Neural progenitor cell (in vitro differentiated cells): ENCODE measurements at regions not wholly inside any gene's neighbourhood (a gene's known extent, or its start where the extent isn't known, plus 50 kb on each side); places are given as distances from the start of the nearest gene placed in this dataset.
A peak's percentile ranks its signal among the peaks of the same experiment; 100 is the strongest.

Experiments
- DNase-seq: peaks from one replicate; pipeline ENCODE4 v3.0.0-alpha.2; 2016; ENCODE audit warnings: low spot score
- H2AFZ ChIP-seq: fragments of 200-600 bp; sonication (generic); replicated peaks from 2 replicates; pipeline ENCODE4 v1.6.1; 2016; ENCODE audit warnings: antibody characterized with exemption
- H3F3A ChIP-seq: fragments of 200-600 bp; sonication (generic); 2 replicates; pipeline ENCODE4 v1.6.1; 2016; ENCODE audit warnings: antibody characterized with exemption, low read depth
- H3K27ac ChIP-seq: fragments of 200-600 bp; sonication (generic); 2 replicates; pipeline ENCODE4 v1.5.1; 2016; ENCODE audit warnings: mild to moderate bottlenecking
- H3K27me3 ChIP-seq: fragments of 200-600 bp; sonication (generic); 2 replicates; pipeline ENCODE4 v1.6.1; 2016; ENCODE audit warnings: mild to moderate bottlenecking, moderate library complexity
- H3K36me3 ChIP-seq: fragments of 200-600 bp; sonication (generic); 2 replicates; pipeline ENCODE4 v1.5.1; 2016
- H3K4me1 ChIP-seq: fragments of 200-600 bp; sonication (generic); 2 replicates; pipeline ENCODE4 v1.6.1; 2016; ENCODE audit warnings: mixed run types
- H3K4me2 ChIP-seq: fragments of 200-600 bp; sonication (generic); 2 replicates; pipeline ENCODE4 v1.6.1; 2016
- H3K4me3 ChIP-seq: fragments of 200-600 bp; sonication (generic); 2 replicates; pipeline ENCODE4 v1.5.1; 2016
- H3K79me2 ChIP-seq: fragments of 200-600 bp; sonication (generic); 2 replicates; pipeline ENCODE4 v1.6.1; 2016; ENCODE audit warnings: low read depth
- H3K9ac ChIP-seq: fragments of 200-600 bp; sonication (generic); 2 replicates; pipeline ENCODE4 v1.6.1; 2016
- H3K9me3 ChIP-seq: fragments of 200-600 bp; sonication (generic); 2 replicates; pipeline ENCODE4 v1.5.1; 2016; ENCODE audit warnings: low read depth
- H4K20me1 ChIP-seq: fragments of 200-600 bp; sonication (generic); 2 replicates; pipeline ENCODE4 v1.6.1; 2016; ENCODE audit warnings: low read depth
- H3K27ac Mint-ChIP-seq: 3 replicates; pipeline ENCODE4 v1.8.0; 2021; ENCODE audit warnings: mixed read lengths
- H3K27me3 Mint-ChIP-seq: 2 replicates; pipeline ENCODE4 v1.8.0; 2022; ENCODE audit warnings: low read depth, mild to moderate bottlenecking, inconsistent platforms, moderate library complexity, mixed read lengths; ENCODE audit not compliant: insufficient read depth
- H3K36me3 Mint-ChIP-seq: 3 replicates; pipeline ENCODE4 v1.8.0; 2021; ENCODE audit warnings: mixed read lengths
- H3K4me1 Mint-ChIP-seq: 3 replicates; pipeline ENCODE4 v1.8.0; 2021; ENCODE audit warnings: mixed read lengths
- H3K4me3 Mint-ChIP-seq: 3 replicates; pipeline ENCODE4 v1.8.0; 2021; ENCODE audit warnings: mild to moderate bottlenecking, moderate library complexity, mixed read lengths
- H3K9me3 Mint-ChIP-seq: 3 replicates; pipeline ENCODE4 v1.8.0; 2020; ENCODE audit warnings: mixed read lengths
- CTCF ChIP-seq: fragments of 200-600 bp; sonication (generic); IDR thresholded peaks from 2 replicates; pipeline ENCODE4 v1.5.1; 2017; ENCODE audit warnings: antibody characterized with exemption, mild to moderate bottlenecking
- EZH2 ChIP-seq: fragments of 200-600 bp; sonication (generic); IDR thresholded peaks from 2 replicates; pipeline ENCODE4 v1.6.1; 2017; ENCODE audit warnings: antibody characterized with exemption, mild to moderate bottlenecking, moderate library complexity
- EZH2phosphoT487 ChIP-seq: fragments of 200-600 bp; sonication (generic); IDR thresholded peaks from 2 replicates; pipeline ENCODE4 v1.6.1; 2017; ENCODE audit warnings: antibody characterized with exemption

DNA sequence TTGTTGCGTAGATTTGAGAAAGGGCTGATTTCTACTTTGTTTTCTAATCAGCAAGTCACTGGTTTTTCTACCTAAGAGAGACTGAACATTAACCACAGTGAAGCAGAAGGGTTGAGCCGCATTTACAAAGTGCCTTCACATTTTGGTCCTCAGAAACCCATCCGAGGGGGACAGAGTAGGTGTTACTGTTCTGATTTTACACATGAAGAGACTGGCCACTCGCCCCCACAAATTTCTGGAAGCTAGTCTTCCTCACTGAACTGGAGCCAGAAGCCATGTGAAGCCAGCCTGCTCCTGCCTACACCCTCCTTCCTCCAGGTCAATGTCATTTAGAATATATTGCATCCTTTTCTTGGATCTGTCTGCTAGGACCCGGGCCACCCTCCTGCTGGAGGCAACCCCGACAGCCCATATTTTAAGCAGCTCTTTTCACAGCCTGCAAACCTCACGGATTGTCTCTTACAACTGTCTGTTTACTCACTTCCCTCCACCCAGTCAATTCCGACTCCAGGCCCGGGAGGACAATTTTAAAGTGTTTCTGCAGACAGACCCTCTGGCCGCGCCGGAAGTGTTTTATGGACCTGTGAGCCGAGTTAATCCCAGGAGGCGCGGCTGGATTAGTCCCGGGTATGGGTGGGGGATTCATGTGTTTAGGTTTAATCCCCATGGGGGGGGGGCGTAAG lies 73.2 kb upstream of the BCOR start:
- Histone ChIP-seq H3K4me1 (peaks cover 26% of the 10 kb centered on the region), H3K36me3 (no peaks in the 10 kb centered on the region), H3K27me3 (peaks cover 77% of the 10 kb centered on the region), H3K9ac (no peak overlapping the region), H2AFZ (no peak overlapping the region), H3K4me2 (peak overlapping the region; percentile 77), H3K79me2 (peaks cover 15% of the 10 kb centered on the region), H3K27ac (no peak overlapping the region), H3F3A (peaks cover 56% of the 10 kb centered on the region), H4K20me1 (peaks cover 19% of the 10 kb centered on the region), H3K4me3 (peak overlapping the region; percentile 44), H3K9me3 (no peaks in the 10 kb centered on the region)
- Mint-ChIP-seq H3K9me3 (peaks cover 15% of the 10 kb centered on the region), H3K4me1 (peaks cover 55% of the 10 kb centered on the region), H3K27me3 (peaks cover 16% of the 10 kb centered on the region), H3K4me3 (peak overlapping the region; percentile 74), H3K27ac (no peak overlapping the region), H3K36me3 (peaks cover 4% of the 10 kb centered on the region)
- DNase-seq = peak; percentile 64
- TF ChIP-seq EZH2phosphoT487 (no peak), EZH2 (no peak), CTCF (no peak)

DNA sequence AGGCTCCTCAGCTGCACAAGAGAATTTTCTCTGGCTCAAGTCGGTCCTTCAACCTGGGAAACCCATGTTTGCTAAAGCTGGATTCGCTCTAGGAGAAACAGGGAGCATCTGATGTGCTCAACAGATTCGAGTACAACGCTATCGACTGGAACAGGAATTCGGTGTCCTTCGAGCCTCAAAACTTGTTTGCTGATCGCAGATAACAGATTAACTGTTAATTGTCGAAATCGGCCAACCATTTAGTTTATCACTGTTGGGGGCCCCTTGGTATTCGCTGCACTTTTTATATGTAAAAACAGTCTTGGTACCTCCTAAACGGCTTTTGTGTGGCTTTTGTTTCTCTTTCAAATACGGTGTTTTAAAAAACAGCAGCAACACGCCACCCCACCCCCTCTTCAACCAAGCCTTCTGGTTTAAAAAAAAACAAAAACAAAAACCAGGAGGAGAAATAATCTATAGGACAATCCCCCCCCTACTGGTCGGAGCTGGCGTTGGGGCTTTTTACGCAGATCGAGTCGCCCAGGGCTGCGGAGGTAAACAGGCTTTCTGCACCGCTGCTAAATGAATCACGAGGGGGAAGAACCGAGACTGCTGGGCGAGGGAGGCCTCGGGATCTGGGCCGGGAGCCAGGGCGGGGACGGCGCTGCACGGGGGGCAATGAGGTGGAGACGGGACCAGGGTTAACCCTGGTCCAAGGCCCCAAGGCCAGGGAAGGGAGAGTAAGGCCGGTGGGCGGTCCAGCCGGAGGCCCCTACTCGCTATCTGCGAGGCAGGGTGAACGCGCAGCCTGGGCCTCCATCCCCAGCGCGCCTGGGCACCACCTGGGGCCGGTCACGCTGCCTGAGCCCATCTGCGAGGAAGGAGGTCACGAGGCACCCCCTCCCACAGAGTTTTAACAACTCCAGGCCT lies 71.7 kb upstream of the BCOR start:
- peak; percentile 82 for DNase-seq
- Histone ChIP-seq H3K27me3 (peaks cover 82% of the 10 kb centered on the region), H3K9ac (no peak overlapping the region), H3K27ac (no peak overlapping the region), H3K4me2 (peak overlapping the region; percentile 76), H3K4me3 (peak overlapping the region; percentile 51), H2AFZ (no peak overlapping the region), H3K4me1 (peaks cover 34% of the 10 kb centered on the region), H3K79me2 (peaks cover 8% of the 10 kb centered on the region), H3F3A (peaks cover 56% of the 10 kb centered on the region), H4K20me1 (peaks cover 28% of the 10 kb centered on the region), H3K9me3 (no peaks in the 10 kb centered on the region), H3K36me3 (no peaks in the 10 kb centered on the region)
- H3K4me1 Mint-ChIP-seq = peaks cover 63% of the 10 kb centered on the region
- H3K4me3 Mint-ChIP-seq = peak overlapping the region; percentile 71
- peak overlapping the region; percentile 21 for H3K27ac Mint-ChIP-seq
- TF ChIP-seq EZH2phosphoT487 (peak; percentile 24), CTCF (peak; percentile 68), EZH2 (no peak)
- peaks cover 4% of the 10 kb centered on the region for H3K36me3 Mint-ChIP-seq
- peaks cover 16% of the 10 kb centered on the region for H3K9me3 Mint-ChIP-seq
- H3K27me3 Mint-ChIP-seq = peaks cover 20% of the 10 kb centered on the region

DNA sequence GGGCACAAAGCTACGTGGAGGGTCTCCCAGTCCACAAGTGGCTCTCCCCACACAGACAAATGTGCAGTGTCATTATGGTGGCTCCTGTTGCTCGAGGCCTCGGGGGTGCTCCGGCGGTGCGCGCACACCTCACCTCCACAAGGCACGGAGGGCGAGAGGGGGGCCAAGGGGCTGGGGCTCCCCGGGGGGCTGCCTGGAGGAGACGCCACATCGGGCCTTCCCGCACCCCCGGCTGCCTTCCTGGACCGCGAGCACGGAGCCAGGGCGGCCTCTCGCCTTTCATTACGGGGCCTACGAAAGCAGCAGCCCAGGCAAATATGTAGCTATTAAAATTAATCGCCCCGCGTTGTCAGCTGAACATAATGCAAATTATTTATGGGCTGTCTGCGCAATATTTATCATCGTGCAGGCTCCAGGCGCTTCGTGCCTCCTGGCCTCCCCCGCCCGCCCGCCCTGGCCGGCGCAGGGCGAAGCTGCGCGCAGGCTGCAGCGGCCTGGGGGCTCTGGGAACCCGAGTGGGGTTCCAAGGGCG lies 70.8 kb upstream of the BCOR start:
- peaks cover 47% of the 10 kb centered on the region for H3F3A ChIP-seq
- H3K4me3 Mint-ChIP-seq = peak overlapping the region; percentile 79
- H2AFZ ChIP-seq = no peak overlapping the region
- H4K20me1 ChIP-seq = peaks cover 28% of the 10 kb centered on the region
- H3K4me1 ChIP-seq = peaks cover 39% of the 10 kb centered on the region
- H3K27me3 Mint-ChIP-seq = peaks cover 18% of the 10 kb centered on the region
- peaks cover 12% of the 10 kb centered on the region for H3K9me3 Mint-ChIP-seq
- peak overlapping the region; percentile 76 for H3K4me2 ChIP-seq
- no peaks in the 10 kb centered on the region for H3K36me3 ChIP-seq
- peaks cover 75% of the 10 kb centered on the region for H3K27me3 ChIP-seq
- peak overlapping the region; percentile 51 for H3K4me3 ChIP-seq
- no peak overlapping the region for H3K27ac Mint-ChIP-seq
- TF ChIP-seq EZH2phosphoT487 (no peak), CTCF (no peak), EZH2 (no peak)
- no peaks in the 10 kb centered on the region for H3K9me3 ChIP-seq
- H3K36me3 Mint-ChIP-seq = peaks cover 4% of the 10 kb centered on the region
- peaks cover 8% of the 10 kb centered on the region for H3K79me2 ChIP-seq
- H3K9ac ChIP-seq = no peak overlapping the region
- no peak overlapping the region for H3K27ac ChIP-seq
- H3K4me1 Mint-ChIP-seq = peaks cover 58% of the 10 kb centered on the region
- peak; percentile 20 for DNase-seq
